ENCODE measurements at regions not wholly inside any gene's neighbourhood (a gene's known extent, or its start where the extent isn't known, plus 50 kb on each side); places are given as distances from the start of the nearest gene placed in this dataset.
A peak's percentile ranks its signal among the peaks of the same experiment; 100 is the strongest.

DNA sequence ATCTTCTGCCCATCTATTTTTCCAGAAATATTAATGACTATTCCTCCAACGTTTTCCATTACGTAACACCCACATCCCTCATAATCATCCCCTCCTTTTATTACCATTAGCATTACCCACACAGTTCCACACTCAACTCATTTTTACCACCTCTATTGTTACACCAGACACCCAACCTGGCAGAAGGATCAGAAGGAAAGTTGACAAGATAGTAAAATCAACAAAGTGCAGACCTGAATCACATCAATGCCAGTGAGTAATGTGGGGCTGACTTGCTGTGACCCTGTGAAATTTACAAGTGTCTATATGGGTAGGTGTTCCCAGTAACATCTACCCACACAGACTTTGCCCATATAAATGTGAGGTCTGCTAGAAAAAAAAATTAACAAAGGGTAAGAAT, 568.2 kb downstream of the MAFB start:
- no peak for DNase-seq

DNA sequence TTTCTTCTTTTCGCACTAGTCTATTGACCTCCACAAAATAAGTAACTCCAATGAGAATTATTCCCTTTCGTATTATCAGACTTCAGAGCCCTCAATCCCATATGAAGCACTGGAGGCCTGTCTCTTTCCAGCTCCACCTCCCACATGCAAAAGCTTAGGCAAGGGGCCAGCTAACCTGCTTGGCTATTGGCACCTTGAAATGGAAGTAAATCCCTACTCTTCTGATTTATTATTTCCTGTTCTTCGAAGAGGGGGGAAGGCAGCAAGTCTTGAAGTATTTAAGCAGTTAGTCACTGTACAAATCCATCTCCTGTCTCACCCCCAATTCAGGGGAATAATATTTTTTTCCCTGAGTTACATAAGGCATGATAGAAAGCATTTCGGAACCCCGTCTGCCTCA, 577.8 kb downstream of the MAFB start:
- no peak for DNase-seq

DNA sequence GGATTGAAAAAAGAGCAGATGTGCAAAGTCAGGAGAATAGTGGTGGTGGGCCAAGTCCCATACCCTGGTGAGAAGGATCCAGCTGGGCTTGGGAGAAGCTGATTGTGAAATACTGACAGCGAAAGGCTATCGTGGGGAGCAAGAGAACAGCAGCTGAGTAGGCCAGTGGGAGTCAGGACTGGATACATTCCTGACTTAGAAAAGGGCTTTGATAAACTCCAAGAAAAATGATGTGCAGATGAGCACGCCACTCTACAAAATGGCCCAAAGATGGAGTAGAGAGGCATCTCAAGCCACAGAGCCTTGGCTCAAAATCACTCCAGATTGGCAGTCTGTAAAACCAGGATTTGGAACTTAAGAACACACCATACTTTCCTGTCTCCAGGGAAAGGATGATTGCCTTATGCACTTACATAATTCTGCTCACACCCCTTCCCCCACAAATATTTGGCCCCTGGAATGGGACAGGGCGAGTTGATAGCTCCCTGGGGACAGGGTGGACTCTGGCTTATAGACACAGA, 578.7 kb downstream of the MAFB start:
- no peak for DNase-seq

DNA sequence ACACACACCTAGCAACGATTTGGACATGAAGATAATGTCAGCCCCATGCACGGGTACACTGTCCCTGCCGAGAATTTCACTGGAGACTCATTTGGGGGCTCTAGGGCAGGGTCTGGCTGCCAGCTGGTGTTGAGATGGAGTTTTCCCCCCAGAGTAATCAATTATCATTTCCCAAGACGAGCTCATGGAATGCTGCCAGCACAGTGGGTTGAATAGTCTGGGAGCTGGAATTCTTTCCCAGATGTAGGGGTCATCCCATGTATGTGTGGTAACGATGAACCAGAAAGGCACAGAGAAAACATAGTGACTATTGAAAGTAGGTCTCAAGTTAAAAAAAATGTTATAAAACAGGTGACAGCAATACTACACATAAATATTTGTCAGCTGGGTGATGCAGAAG, 579.9 kb downstream of the MAFB start:
- DNase-seq = no peak

DNA sequence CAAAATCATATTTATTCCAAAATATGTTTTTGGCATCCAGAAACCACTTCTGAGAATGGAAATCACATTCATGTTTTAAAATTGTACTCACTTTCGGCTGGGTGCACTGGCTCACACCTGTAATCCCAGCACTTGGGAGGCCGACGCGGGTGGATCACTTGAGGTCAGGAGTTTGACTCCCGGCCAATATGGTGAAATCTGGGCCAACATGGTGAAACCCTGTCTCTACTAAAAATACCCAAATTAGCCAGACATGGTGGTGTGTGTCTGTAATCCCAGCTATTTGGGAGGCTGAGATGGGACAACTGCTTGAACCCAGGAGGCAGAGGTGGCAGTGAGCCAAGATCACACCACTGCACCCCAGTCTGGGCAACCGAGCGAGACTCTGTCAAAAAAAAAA, 580.7 kb downstream of the MAFB start:
- DNase-seq = no peak

DNA sequence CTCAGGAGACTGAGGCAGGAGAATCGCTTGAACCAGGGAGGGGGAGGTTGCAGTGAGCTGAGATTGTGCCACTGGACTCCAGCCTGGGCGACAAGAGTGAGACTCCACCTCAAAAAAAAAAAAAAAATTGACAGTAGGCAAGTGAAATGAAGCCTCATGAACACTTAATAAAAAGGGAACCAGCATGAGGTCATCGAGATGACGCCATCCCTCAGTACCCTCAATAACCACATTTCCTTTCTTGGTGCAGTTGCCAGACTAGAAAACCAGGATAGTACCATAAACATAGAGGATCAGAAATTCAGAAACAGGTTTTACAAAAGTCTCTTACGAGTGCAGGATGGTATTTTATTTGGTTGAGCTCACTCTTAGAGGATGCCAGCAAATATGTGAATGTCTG, 584.1 kb downstream of the MAFB start:
- no peak for DNase-seq

DNA sequence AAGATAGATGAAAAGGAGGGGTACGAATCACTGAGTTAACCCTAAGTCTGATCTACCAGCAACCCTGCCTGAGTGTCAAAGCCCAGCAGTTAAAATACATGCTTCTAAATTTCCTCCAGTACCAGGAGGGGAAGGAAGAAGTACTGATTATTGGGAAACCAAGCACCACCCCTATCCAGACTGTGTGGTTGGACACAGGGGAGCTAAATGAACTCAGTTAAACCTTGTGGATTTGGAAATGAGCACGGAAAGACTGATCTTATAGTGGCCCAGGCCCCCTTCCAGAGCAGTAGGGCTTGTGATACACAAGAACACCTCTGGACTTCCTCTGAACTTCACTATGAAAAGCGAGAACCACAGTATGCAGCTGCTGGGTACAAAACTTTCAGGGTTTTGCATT, 585.6 kb downstream of the MAFB start:
- DNase-seq = no peak

DNA sequence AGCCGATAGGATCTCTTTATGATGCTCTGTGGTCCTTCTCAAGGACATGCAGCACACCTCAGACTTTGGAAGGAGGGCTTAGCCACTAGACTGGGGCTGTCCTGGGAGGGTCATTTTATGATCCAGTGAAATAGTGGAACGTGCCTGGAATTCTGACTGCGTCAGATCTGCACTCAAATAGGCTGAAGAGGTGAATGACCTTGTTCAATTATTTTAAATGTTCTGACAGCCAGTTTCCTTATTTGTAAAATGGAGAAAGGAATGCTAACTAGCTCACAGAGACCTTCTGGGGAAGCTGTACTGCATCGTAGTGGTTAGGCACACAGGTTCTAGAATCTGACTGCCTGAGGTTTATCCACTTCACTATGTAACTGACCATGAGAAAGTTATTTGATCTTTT, 587.5 kb downstream of the MAFB start:
- no peak for DNase-seq

DNA sequence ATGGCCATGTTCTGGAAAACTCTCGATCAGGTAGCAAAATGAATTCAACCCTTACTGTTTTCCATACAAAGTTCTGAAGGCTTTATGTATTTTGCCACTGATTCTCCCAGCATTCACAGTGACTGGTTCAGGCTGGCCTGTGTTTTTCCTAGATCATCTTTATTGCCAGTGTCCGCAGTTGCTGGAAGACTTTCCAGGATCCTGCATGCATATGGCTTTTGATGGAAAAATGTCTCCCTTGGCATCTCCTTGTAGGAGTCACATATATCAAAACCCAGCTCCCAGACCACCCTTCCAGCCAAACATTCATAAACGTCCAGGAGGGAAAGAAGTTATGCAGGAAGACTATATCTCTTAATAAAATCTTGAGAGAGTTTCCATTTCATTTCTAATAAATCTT, 588.8 kb downstream of the MAFB start:
- peak; percentile 51 for DNase-seq

DNA sequence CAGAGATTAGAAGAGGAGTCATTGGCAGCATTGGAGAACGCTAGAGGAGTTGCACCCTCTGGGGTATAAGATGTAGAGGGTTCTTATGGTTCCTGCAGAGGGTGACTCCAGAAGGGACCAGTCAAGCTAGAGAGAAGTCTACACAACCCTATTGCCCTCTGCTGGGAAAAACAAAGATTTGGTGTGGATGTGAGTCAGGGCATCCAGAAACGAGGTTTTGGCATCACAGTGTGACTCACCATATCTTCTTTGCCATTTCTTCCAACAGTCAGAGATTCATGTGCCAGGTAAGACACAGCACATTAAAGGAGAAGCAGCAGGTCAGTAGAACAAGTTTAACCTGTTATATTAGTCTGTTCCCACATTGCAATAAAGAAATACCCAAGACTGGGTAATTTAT, 598.8 kb downstream of the MAFB start:
- DNase-seq = no peak

DNA sequence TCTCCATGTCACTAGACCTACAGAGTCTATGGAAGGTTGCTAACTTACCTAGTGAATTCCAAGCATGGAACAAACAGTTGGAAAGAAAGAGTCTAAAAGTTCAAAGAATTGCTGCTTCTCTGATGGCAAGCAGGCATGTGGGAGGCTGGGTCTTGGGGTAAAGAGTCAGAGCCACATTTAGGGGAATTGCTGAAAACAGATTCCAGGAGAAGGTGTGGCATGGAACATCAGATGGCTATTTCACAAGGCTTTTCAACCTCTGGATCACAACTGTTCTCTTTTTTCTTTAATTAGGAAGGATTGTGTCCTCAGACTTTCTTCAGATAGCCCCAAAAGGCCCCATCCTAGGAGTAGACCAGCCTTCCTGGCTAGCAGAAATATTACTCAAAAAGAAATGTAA, 601.5 kb downstream of the MAFB start:
- no peak for DNase-seq

DNA sequence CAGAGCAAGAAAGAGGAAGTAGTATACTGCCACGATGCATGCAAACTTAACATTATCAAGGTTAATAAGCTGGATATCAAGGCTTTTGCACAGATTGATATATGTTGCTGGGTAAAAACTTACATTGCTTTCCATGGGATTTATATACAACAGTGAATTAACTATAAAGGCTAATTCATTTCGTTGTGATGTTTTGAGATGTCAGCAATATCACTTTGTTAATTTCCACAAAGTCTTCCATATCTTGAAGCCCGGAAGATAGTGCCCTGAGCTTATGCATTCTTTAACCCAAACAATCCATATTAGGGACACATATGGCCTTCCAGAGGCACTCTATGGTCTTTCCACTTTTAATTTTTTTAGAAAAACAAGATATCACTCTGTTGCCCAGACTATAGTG, 603.5 kb downstream of the MAFB start:
- no peak for DNase-seq

DNA sequence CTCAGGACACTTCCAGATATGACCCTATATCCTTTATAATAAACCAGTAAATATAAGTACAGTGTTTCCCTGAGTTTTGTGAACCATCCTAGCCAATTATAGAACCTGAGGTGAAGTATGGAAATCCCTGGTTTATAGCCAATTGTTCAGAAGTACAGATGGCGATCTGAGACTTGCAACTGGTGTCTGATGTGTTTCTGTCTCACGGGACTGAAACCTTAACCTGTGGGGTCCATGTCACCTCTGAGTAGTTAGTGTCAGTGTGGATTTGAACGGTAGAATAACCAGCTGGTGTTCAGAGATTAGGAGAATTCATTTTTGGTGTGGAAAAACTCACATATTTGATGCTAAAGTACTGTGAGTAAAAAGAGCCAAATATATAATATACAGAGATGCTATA, 606.6 kb downstream of the MAFB start:
- DNase-seq = no peak

DNA sequence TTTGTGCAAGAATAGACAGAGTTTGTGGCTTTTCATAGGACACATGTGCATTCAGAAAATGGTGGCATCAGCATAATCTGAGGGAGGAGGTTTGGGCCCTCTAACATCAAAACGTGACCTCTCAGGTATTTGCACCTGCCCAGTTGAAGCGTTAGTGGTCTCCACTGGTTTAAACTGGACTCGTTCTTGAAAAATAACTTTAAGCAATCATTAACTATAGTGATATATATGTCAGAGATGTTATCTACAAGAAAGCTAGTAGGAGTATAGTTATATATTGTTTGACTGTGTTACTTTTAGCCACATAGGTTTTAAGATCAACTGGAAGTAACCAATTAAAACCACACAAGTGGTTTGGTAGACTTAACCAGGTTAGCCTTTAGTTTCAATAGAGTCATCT, 607.4 kb downstream of the MAFB start:
- DNase-seq = no peak

DNA sequence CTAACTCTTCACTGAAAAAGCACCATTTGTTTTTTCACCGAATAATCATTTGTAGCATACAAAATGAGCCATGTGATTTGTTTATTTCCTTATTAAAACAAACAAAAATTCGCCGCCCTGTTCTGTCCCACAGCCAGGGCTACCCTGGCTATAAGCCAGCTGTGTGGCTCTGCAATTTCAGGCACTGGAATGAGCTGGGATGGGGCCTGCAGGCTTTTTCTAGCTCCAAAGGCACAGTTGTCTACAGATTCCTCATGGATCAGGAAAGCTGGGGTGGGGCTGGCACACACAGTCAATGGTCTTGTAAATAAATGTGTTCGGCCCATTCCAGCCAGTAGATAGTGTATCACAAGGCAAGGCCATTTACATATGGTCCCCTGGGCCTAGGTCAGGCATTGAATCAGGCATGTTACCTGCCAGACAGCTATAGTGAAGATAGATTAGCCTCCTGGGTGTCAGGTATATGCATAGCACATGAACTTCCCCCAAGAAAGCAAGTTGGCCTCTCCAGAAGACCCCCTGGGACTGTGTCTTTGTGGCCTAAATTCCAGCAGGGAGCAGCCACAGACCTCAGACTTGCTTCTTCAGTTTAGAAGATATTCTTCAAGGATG, 608.9 kb downstream of the MAFB start:
- DNase-seq = no peak

DNA sequence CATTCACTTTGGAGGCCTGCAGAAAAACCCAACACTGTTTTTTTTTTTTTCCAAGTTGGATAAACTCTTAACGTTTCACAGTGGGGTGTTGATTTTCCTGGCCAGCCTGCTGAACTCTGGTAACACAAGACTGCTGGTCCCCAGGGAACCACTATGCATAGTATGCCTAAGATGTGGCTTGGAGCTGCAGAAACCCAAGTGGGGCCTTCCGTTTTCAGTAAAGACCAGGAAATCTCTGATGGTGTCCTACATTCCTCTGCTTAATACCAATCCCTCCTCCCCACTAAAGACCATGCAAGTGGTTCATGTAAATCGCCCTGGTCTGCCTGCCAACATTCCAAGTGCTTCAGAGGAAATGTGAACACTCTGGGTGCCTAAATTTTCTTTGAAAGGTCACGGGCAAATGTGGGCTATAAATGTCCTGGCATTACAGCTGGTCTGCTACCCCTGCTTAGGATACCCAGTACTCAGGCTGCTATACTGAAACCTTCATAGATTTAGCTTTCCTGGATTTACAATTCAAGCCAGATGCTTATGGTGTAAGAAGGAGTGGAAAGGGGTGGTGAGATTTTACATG, 615.4 kb downstream of the MAFB start:
- DNase-seq = no peak

DNA sequence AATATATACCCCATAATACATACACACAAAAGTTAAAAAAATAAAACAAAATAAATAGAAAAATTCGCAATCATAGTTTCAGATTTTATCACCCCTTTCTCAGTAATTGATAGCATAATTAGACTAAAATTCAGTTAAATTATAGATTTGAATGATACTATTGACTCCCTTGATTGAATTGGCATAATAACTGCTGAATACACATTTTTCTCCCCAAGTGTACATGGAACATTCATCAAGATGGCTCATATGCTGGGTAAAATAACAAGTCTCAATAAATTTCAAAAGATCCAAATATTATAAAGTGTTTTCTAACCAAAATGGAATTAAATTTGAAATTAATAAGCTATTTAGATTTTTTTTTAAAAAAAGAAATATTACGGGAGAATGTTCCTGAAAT, 616.1 kb downstream of the MAFB start:
- DNase-seq = no peak

DNA sequence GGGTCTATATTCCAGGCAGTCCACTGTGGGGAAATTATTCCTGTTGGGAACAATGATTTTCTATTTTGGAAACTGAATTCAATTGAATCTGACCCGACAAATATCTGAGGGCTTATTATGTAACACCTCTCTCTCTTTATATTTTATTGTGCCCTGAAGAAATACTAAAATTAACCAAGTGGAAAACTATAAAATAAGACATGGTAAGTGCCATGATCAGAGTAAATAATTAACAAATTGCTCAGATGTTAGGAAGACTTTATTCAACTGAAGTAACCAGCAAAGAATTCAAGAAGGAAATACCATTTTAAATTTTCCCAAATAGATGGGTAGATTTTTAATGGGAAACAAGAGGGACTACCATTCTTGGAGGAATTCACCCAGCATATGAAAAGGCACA, 632.9 kb downstream of the MAFB start:
- no peak for DNase-seq

DNA sequence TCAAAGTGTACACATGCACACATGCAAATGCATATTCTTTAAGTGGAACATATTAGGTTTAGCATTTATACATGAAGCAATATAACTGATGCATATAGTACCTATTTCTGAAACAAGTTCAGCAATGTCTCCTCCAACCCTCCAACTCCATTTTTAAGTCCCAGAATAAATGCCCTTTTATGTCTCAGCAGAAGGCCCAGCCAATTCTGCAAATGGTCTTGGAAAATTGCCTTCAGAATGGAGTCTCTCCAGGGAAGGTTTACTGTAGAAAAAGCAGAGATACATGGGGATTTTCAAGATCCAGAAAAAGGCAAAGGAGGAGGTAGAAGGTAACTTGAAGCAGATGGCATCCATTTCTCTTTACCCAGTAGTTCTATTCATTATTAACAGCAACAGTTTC, 633.3 kb downstream of the MAFB start:
- DNase-seq = no peak

DNA sequence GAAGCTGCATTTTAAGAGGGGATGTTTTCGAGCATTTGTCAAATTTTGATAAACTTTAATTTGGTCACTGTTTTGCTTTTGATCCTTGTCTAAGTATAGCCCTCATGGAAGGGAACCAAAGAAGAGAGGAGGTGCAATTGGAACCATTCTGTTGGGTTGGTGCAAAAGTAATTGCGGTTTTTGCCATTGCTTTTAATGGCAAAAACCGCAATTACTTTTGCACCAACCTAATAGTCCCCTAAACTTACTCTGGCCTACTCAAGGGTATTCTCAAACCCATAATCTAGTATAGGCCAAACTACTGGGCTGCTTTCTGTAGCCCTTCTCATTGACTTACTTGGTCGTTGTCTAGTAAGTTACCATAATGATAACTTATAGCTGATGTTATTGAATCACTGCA, 634.7 kb downstream of the MAFB start:
- no peak for DNase-seq

DNA sequence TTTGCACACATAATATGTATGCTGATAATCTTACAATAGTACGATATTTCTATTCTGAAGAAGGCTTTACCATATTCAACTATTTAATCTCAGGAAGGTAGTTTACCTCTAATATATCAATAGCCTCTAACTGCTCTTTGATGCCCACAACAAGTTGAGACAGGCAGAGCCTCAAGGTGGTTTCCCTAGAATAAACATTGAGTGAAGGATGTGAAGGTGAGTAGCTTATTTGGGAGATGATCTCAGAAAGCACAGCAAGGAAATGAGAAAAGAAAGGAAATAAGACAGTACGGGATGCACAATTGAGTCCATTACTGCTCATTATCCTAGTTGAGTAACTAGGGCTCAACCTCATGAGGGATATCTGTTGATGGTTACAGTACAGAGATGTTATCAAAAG, 638.4 kb downstream of the MAFB start:
- DNase-seq = no peak

DNA sequence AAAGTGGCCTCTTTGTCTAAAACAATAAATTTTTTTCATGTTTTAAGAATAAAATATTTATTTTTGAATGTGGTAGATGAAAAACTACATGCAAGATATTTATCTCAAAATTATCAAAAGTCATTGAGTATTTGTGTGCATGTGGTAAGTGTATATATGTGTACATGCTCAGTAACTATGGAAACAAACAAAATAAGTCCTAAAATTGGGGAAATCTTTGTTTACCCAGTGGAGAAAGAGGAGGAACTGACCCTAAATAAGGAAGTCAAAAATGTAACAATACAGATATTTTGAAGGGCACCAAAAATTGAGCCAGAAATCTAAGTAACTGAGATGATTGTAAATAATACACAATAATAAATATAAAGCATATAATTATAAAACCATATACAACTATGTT, 639.2 kb downstream of the MAFB start:
- DNase-seq = no peak

DNA sequence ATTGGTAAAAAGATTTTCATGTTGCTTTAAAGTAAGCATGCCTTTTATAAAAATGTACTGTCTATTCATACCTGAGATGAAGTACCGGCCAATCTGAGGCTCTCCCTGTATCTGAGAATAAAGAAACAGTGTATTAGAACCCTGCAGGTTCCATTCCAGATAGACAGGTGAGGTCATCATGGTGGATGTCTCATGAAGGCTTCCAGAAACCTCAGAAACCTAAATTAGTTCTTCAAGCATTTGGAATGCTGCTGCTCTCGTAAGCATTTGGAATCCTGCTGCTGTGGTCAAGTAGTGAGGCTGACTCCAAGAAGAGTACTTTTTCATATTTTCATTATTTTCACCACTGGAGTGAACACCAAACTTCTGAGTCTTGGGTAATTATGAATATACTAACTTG, 642.3 kb downstream of the MAFB start:
- DNase-seq = no peak

DNA sequence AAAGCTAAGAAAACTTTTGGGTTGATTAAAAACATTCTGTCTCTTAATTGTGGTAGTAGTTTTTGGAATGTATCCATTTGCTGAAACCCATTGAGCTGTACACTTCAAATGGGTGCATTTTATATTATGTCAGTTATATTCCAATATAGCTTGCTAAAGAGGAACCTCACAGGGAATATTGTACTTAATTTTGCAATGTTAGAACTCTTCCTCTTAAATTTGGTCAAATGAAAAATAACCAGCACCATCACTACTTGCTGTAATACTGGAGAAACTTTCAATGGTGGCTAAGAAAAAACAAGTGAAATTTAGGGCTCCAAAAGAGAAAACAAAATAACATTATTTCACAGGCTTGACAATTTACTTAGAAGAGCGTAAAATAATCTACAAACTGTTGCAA, 651.5 kb downstream of the MAFB start:
- DNase-seq = no peak

DNA sequence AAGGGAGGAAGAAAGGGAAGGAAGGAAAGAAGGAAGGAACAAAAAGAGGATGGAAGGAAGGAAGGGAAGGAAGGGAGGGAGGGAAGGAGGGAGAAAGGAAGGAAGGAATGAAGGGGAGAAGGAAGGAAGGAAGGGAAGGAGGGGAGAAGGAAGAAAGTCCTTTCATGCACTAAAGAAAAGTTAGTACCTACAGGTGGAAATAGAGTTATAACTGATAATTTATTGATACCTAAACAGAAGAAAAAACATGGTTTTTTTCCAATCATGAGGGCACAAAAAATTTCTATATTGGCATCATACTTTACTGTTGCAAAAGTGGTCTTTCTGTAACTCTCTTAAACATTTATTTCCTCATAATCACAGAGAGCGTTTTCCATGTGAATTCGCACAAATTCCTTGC, 659.4 kb downstream of the MAFB start:
- DNase-seq = no peak

Measured in hindlimb muscle (tissue), 1 donor.